ENCODE measurements at regions not wholly inside any gene's neighbourhood (a gene's known extent, or its start where the extent isn't known, plus 50 kb on each side); places are given as distances from the start of the nearest gene placed in this dataset.
A peak's percentile ranks its signal among the peaks of the same experiment; 100 is the strongest.

- no peak overlapping the region for H2BK12ac ChIP-seq (ENCODE audit: insufficient read length, low read depth, low read length)
- no peak overlapping the region for H3K27ac ChIP-seq (ENCODE audit: insufficient read length, low read depth, low read length)
- no peak overlapping the region for H2BK15ac ChIP-seq (ENCODE audit: low read depth, low read length)
- no peaks in the 10 kb centered on the region for H3K9me3 ChIP-seq (ENCODE audit: control insufficient read depth, low read depth, low read length)
- H3K27me3 Mint-ChIP-seq (ENCODE audit: low read depth), result peaks cover 3% of the 10 kb centered on the region
- DNase-seq, result no peak
- TF ChIP-seq CTCF (conservative IDR thresholded peaks at IDR 0.05), result no peak
- H2BK5ac ChIP-seq (ENCODE audit: insufficient read length, low read length), result no peak overlapping the region
- H3K23ac ChIP-seq (ENCODE audit: insufficient read length, low read depth, low read length), result no peak overlapping the region
- H3K4me1 Mint-ChIP-seq, result no peaks in the 10 kb centered on the region
- no peak overlapping the region for H3K4ac ChIP-seq (ENCODE audit: low read depth, low read length)
- WGBS (ENCODE audit: extremely low coverage, insufficient read length, low lambda C conversion rate), result no CpG with 5 or more reads among the region's 23 CpGs
- H4K5ac ChIP-seq (ENCODE audit: insufficient read length, low read depth, low read length), result no peak overlapping the region
- H3K18ac ChIP-seq (ENCODE audit: insufficient read length, low read depth, low read length), result no peak overlapping the region
- H3K4me1 ChIP-seq (ENCODE audit: insufficient read depth, low read length), result no peaks in the 10 kb centered on the region
- no peak overlapping the region for H4K91ac ChIP-seq (ENCODE audit: insufficient read length, low read depth, low read length)
- no peak overlapping the region for H3K9ac ChIP-seq (ENCODE audit: extremely low read depth, insufficient read length, low read length)
- no peak overlapping the region for H3K4me2 ChIP-seq (ENCODE audit: insufficient read depth, insufficient read length, low read length)
- H3K79me2 ChIP-seq (ENCODE audit: insufficient read depth, low read length), result no peaks in the 10 kb centered on the region
- no peak overlapping the region for H3T11ph ChIP-seq (ENCODE audit: low read length)
- no peak overlapping the region for H3K4me3 Mint-ChIP-seq
- H4K20me1 ChIP-seq (ENCODE audit: control insufficient read depth, insufficient read depth, insufficient read length), result no peaks in the 10 kb centered on the region
- no peaks in the 10 kb centered on the region for H3K79me1 ChIP-seq (ENCODE audit: insufficient read depth, low read depth, low read length, poor library complexity, severe bottlenecking)
- H3K27ac Mint-ChIP-seq, result peak overlapping the region in 2 of 3 experiments; percentile 34 to 44; a peak in 2 of 7 replicates
- H3K23me2 ChIP-seq (ENCODE audit: insufficient read length, low read depth, low read length, poor library complexity, severe bottlenecking), result no peaks in the 10 kb centered on the region
- H3K9me3 Mint-ChIP-seq, result peaks cover 0 to 7% of the 10 kb centered on the region in 2 experiments; a peak in 3 of 5 replicates
- no peak overlapping the region for H3K56ac ChIP-seq (ENCODE audit: insufficient read length, low read depth, low read length)
- H2BK120ac ChIP-seq (ENCODE audit: low read depth, low read length, poor library complexity, severe bottlenecking), result no peak overlapping the region
- no peak overlapping the region for H2AFZ ChIP-seq (ENCODE audit: low read length)
- no peak overlapping the region for H4K8ac ChIP-seq (replicated peaks; ENCODE audit: insufficient read length, low read depth, low read length)
- no peaks in the 10 kb centered on the region for H3K36me3 Mint-ChIP-seq (ENCODE audit: insufficient read depth in 1 of 3, low read depth in 3 of 3)
- no peak overlapping the region for H3K14ac ChIP-seq (ENCODE audit: insufficient read depth, low read length)
- no peaks in the 10 kb centered on the region; the same call in 1 of the 2 replicates for H3K27me3 ChIP-seq (ENCODE audit: insufficient read depth, low read length)
- no peak overlapping the region for H2AK5ac ChIP-seq (ENCODE audit: insufficient read length, low read length)
- H2BK20ac ChIP-seq (ENCODE audit: low read depth, low read length, poor library complexity, severe bottlenecking), result no peak overlapping the region
Measured at GRCh38 chr18:76756531-76757253, 65.7 kb upstream of the ZNF236 start.
